HG02885 (cell line): ENCODE measurements at regions not wholly inside any gene's neighbourhood (a gene's known extent, or its start where the extent isn't known, plus 50 kb on each side); places are given as distances from the start of the nearest gene placed in this dataset.
"Not testable (repeated sequence)": the region's sequence is repeated elsewhere in the genome, so short reads cannot be mapped to it uniquely, and the experiment has no call there.

Experiments
- ATAC-seq: cut with Tn5 transposase; IDR thresholded peaks from one replicate; pipeline ENCODE4 v1.9.1; 2021; ENCODE audit warnings: mild to moderate bottlenecking; ENCODE audit not compliant: unreplicated experiment, poor library complexity

DNA sequence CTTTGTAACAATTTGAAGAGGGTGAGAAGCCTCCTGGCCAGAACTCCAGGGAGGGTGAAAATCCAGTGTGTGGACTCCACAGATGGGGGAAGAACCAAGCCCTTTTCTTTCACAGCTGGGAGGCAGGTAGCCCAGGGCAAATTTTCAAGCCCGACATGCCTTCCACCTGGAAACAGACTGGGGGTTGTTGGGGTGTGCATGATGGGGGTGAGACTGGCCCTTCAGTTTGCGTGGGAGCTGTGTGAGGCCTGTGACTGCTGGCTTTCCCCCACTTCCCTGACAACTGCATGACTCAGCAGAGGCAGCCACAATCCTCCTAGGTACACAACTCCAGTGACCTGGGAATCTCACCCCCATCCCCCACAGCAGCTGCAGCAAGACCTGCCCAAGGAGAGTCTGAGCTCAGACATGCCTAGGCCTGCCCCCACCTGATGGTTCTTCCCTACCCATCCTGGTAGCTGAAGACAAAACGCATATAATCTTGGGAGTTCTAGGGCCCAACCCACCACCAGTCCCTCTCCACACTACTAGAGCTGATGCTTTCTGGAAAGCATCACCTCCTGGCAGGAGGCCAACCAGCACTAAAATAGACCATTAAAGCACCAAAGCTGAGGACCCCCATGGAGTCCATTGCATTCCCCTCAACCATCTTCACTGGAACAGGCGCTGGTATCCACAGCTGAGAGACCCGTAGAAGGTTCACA lies 445.4 kb downstream of the TFEC start:
- no peak for ATAC-seq

DNA sequence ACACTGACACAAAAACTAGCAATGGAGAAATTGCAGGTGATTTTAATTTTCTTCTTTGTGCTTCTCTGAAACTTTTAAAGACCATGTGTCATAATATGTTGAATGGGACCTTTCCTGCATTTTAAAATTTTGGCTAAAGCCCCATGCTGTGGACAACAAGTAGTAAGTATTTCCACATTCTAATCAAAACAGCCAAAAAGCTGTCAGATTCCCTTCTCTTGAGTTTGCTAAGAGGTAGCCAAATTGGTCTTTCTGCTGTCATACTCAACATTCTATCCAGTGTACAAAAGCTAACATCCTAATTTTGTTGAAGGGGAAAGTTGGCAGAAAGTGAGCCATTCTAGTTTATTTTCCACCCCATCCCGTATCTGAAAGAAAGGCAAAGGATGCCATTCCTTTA lies 447.6 kb downstream of the TFEC start:
- no peak for ATAC-seq

DNA sequence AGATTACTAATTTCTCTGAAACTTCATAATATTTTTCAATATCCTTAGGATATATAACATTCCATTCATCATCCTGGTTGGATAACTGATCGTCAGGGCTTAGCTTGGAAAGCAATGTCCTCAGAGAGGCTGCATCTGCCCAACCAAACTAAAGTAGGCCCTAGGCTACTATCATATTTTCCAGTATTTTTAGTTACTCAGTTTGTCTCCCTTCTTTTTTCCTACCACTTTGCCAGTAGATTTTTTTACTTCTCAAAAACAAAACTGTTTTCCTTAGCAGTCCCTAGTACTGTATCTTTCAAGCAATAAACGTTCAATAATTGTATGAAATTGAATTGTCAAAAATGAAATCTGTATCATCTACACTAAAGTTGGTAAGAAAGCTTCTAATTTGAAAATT lies 452.0 kb downstream of the TFEC start:
- ATAC-seq: no peak

DNA sequence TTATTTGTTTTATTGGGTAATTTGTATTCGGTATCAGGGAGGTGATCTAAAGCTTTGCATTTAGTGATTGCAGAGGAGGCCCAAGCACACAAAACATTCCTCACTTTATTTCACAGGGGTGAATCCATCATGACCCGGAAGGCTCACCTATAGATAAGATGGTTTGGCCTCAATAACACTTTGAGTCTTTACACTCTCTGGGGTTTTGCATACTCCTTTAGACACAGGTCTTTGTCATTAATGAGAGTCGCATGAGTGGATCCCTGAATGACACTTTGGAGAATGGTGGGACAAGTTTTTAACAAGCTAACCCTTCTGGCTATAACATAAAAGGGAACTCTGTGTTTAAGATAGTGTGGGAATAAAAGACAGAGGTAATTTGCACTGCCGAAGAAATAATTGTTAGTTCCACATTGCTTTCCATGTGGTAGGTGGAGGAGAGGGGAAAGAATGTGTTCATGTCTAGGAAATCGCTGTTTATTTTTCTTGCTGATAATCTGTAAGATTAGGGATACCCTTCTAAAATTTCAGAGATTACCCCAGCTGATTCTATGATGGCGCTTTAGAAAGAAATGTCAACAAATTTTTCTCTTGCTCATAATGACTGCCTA lies 455.8 kb downstream of the TFEC start:
- no peak for ATAC-seq

DNA sequence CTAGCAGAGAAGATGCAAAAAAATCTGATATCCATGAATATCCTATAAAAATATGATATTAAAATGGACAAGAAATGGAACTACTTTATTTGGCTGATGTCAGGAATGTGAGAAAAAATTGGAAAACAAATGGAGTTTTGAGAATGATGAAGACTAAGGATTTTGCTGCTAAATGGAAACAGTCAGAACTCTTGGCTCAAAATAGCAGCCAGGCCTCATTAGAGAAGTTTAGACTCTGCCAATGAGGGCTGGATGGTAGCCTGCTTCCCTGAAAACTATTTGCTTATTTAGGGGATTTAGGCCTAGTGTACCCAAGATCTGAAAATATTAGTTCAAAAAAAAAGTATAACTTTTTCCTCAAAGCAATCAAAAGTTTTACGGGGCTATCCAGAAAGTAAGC lies 458.5 kb downstream of the TFEC start:
- no peak for ATAC-seq

DNA sequence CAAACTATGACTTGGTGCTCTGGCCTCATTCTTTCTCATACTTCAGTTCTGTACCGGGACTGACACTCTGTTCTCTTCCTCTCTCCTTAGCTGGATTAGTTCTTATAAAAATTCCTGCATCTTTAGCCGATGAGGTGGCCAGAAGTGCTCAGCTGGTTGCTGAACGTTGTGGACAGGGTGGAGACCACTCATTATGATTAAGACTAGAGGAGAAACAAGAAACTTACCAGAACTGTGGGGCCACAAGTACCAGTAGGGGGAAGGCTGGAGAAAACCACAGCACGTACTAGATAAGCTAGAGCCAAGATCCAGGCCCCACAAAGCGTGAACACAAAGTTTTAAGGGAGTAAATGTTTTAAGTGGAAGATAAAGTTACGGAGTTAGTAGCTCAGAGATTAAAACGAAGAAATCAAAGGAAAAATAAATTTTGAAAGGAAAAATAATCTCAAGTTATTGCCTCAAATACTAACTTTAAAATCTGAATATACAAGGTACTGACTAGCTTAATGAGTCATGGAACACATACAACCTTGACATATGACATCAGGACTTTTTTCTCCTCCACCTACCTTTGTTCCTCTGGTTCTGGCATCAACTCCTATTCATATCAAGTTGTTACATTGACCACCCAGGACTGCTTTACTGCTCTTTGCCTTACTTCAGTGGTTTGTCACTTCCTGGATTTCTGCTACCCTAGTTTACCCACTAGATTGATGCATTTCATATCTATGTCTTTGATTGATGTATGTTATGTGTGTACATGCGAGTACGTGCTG lies 469.0 kb downstream of the TFEC start:
- ATAC-seq: no peak

DNA sequence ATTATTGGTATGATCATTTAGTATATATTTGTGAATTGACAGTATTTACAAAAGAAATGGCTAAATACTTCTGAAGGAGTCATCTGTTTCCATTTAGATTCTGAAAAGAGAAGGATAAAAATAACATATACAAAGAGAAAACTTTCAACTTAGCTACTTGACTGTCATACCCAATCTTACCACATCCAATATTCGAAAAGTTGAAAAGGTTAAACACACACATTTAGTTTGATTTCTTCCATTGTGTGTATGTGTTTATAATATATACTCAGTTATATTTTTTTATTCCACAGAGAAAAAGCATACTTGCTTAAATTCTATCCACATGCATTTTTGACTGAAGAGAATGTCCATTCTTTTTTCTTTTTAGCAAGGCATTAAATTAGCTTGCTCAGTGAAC lies 470.7 kb downstream of the TFEC start:
- ATAC-seq: no peak

DNA sequence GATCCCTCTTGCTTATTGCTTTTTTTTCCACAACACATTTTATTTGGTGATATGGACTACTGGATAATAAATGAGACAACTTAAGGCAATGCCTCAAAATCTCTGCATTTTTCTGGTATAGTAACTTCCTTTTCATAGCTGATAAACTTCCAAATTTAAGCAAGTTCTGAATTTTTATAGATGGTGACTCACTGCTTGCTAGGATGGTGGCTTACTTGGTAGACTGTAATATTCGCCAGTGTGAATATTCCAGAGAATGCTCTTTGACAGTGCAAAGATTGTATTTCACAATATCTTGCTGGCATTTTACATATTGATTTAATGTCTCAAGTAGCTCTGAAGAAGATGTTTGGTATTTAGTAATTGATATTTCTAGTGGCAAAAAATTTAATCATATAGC lies 472.4 kb downstream of the TFEC start:
- no peak for ATAC-seq

DNA sequence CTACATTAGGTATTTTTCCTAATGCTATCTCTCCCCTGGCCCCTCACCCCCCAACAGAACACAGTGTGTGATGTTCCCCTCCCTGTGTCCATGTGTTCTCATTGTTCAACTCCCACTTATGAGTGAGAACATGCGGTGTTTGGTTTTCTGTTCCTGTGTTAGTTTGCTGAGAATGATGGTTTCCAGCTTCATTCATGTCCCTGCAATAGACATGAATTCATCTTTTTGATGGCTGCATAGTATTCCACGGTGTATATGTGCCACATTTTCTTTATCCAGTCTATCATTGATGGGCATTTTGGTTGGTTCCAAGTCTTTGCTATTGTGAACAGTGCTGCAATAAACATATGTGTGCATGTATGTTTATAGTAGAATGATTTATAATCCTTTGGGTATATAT lies 473.3 kb downstream of the TFEC start:
- not testable (repeated sequence) for ATAC-seq

DNA sequence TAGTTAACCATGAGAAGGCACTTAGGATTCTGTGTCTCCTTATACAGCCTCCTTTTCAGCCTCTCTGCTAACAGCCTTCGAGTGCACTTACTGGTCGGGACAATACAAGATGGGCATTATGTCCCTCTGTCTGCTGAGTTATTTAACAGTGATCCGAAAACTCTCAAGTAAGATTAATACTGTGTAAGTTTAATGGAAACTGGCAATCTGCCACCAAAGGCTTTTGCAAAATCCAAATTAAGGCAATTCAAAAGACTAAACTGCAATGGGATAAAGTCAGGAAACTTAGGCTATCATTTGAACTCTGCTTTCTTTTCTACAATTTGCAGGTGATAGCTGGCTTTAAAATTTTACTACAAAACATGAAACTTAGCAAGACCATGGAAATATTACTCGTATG lies 477.8 kb downstream of the TFEC start:
- no peak for ATAC-seq

DNA sequence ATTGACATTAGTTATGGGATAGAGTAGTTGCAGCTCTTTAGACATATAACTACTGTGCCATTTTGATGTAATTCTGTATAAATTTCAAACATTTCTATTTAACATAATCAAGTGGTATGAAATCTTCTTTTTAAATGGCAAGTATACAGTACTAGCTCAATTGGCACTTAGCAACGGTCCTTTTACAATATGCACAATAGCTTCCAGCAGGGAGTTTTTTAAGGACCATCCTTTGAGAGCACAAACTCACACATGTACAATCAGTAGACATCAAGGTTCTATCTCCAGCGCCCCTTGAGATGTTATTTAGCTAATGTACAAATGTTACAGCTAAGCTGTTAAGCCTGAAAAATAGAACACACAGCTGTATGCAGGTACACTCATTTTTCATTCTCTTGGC lies 480.7 kb downstream of the TFEC start:
- no peak for ATAC-seq

DNA sequence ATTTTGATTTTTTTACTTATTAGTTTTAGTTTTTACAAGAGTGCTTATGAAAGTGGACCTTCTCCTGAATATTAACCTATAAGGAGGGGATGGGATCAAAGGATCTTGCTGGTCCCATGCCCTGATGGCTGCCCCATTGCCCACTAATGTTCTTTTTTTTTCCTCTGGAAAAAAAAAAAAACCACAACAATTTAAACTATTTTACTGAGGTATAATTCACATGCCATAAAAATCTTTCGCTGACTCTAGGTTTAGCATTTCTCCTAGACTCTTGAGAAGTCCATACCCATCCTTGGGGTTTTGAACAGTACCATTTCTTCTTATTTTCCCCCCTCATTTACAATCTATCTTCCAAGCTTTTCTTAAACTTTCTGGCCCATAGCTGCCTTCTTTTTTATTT lies 481.8 kb downstream of the TFEC start:
- ATAC-seq: no peak

DNA sequence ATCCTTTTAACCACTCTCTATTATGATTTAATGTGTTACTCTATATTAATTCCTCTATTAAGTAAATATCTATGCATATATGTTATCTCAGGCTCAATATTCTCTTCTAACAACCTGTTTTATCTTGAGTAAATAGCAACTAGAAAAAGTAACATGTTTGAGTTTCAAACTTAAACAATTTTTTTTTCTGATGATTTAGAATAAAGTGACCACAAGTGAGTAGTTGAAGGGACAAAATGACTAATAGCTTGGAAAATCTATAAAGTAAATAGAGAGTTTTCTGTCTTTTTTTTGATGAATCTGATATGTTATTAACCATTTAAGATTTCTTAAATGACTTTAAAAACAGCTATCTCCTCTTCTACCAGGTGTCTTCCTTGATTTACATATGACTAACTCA lies 483.8 kb downstream of the TFEC start:
- ATAC-seq: no peak

DNA sequence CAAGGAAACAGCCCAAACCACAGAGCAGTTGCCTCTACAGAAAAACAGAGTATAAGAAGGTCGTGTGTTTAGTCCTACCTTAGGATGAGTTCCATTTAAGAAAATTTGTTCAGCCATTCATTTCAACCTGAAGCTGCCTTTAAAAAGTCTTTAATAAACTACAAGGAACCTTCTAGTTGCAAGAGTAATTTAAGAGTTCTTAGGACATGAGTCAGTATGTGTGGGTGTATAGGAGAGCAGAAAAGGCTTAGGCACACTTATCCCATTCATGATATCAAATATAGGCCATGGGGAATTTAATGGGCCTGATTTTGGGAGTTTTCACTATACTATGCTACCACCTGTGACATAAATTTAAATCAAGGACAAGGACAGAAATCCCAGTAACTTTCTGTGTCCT lies 496.8 kb downstream of the TFEC start:
- ATAC-seq: no peak

DNA sequence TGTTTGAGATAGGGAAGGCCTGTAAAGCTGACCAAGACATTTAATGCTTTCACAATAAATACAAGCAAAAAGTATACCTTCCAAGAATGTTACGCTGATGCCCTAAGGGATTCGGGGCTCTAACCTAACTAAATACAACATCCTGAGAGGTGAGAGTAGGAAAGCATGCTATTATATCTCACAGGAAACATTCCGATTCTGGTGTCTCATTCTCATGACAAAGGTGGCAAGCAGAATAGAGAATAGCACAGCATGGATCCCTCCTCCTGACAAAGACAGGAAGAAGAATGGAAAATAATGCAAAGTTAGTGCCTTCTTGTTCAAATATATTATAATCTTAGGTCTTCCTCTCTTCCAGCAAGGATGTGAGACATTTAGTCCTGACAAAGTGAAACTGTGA lies 504.3 kb downstream of the TFEC start:
- no peak for ATAC-seq

DNA sequence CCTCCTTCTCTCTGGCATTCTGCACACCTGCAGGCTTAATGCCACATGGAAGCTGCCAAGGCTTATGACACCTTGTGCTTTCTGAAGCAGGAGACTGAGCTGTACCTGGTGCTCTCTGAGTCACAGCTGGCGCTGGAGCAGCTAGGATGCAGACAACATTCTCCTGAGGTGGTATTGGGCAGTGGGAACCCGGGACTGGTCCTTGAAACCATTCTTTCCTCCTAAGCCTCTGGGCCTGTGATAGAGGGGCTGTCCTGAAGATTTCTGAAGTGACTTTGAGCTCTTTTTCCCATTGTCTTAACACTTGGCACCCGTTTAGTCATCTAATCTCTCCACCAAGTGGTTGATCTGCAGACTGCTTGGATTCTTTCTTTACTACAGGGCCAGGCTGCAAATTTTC lies 508.4 kb downstream of the TFEC start:
- no peak for ATAC-seq

DNA sequence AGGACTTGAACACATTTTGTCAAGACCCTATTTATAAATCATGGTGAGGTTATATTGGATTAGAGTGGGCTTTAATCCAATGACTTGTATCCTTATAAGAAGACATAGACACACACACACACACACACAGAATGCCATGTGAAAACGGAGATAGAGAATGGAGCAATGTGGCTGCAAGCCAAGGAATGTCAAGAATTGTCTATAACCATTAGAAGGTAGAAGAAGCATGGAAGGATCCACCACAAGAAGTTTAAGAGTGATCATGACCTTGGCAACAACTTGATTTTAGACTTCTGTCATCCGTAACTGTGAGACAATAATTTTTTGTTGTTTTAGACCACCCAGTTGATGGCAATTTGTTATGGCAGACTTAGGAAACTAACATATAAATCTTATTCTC lies 514.2 kb downstream of the TFEC start:
- ATAC-seq: no peak

DNA sequence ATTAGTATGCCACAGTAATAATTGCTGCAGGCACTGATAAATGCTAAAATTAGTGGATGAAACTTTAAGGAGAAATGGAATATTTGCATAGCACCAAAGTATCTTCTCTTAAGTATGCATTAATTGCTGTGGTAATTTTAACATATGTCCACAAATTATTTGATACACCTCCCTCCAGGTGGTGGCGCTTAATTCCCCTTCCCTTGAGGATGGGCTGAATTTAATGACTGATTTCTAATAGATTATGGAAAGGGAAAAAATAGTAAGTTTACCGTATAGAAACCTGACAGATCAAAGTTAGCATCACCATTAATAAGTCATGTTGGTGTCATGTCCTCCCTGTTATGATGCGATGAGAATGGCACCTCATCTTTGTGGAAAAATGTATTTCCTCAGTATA lies 519.2 kb downstream of the TFEC start:
- ATAC-seq: no peak

DNA sequence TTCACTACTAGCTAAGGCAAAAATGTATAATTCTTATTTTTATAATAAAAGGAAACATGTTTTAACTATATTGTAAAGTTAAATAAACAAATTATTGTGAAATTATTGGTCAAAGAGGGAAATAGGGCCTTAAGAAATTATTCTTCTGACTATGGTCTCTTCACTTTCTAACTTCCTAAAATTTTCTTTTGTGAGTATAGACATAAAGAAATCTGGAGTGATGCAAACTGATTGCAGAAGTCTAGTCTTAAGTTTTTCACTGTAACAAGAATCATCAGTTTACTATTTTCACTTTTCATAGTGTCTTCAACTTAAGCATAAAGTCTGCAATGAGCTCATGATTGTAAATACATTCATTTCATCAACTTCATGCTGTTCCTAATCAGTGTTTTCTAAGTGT lies 525.4 kb downstream of the TFEC start:
- ATAC-seq: no peak

DNA sequence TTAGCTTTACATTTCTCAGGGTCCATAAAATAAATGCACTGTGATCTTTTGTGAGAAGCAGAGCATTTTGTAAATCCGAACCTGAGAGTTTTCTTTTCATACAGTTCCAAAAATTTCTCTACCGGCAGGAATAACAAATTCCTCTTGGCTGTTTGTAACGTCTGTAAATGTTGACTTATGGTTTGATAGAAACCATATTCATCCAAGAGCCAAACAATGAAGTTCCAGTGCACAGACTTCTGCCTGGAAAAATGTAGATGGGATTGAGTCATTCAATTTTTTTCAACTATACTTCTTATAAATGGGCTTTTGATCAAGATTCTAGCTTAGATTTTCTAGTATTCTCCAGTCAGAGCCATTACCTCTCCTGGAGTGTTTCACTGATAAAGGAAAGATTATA lies 530.6 kb downstream of the TFEC start:
- no peak for ATAC-seq

DNA sequence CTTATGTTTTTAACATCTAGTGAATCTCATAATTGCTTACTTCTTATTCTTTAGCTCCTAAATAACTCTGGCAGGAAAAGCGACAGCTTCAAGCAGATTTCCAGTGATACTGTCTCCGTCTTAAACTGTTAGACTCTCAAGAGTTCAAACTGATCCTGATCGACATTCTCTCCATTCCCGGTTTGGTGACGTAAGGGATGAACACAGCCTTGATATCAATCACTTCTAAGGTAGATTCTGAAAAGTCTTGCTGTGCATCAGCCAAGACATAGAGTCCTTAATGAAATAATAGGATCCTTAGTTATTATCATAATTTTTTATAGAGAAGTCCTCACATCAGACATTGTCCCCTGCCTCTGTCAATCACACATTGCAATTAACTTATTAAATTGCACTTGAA lies 534.6 kb downstream of the TFEC start:
- ATAC-seq: no peak
